ENCODE measurements at regions not wholly inside any gene's neighbourhood (a gene's known extent, or its start where the extent isn't known, plus 50 kb on each side); places are given as distances from the start of the nearest gene placed in this dataset.

DNA sequence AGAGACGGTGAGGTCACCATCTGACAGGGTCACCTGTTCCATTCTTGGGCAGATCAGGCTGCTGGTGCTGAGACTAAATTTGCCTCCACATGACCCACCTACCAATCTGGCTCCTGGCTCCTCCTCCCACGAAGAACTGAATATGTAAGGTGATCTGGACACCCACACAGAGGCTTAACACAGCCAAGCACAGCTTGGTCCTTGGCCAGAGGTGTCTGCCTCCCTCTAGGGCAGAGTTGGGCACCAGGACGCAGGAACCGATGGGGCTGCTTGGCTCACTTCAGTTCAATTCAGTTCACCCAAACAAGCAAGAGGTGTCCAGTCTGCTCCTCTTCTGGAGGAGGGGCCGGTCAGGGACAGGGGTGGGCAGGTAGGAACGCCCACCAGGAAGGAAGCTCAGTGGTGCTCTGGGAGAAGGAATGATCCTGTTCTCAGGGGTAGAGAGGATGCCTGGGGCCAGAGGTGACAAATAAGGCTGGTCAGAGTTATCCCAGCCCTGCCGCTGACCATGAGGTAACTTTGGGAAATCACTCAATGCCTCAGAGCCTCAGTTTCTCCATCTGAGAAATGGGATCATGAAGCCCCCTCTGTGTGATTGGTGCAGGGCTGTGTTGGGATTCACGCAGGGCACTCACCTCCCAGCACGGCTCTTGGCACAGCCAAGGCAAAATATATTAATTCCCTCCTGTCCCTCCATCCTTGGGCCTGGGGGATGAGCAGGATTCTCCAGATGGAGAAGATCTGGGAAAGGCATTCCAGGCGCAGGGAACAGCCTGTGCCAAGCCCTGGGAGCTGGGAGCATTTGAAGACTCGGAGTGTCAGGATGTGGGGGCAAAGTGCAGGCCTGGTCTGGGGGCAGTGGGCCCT is 284.5 kb downstream of the PTPRU start:
- TF ChIP-seq POLR2A (IDR thresholded peaks at IDR 0.05; ENCODE audit: low read length) (no peak), GATA1 (IDR thresholded peaks at IDR 0.05; ENCODE audit: low read depth, low read length) (no peak)

Measured in erythroblast (primary cell).